ENCODE measurements at regions not wholly inside any gene's neighbourhood (a gene's known extent, or its start where the extent isn't known, plus 50 kb on each side); places are given as distances from the start of the nearest gene placed in this dataset.

DNA sequence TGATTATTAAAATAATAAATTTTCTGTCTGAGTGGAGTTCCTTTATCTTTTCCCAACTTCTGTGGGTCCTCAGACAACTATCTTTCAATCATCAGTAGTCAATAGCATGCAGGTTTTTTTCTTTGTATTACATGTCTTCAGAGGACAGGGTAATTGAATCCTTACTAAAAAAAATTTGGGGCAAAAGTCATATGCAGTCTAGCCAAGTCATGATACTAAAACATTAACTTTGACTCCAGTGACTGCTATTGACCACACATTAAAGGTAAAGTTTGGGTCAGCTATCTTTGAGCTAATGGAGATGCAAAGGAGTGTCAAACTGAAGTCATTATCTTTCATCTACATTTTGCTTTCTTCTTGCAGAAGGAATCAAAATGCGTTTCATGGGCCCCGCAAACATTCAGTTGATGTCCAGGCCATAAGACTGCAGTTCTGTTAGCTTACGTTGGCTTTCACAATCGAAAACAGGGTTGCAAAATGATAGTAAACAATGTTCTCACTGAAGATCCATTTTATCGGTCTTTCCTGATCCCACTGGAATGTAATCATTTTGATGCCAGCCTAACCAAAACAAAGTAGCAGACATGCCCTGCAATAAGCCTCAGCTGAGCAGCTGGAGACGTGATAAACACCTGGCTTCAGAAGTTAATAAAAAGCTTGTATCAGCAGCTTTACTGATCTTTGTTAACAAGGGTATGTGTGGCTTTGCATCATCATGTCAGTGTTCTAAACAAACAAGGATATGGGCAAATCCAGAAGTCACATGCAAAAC is 186.1 kb upstream of the PRLR start (continued):
- TF ChIP-seq HNRNPH1 (optimal IDR thresholded peaks at IDR 0.05; ENCODE audit: low read depth, low read length) (no peak), PHB2 (IDR thresholded peaks at IDR 0.05; ENCODE audit: partially characterized antibody) (no peak), ZNF556 (CRISPR knock-in tag; IDR thresholded peaks at IDR 0.05; ENCODE audit: borderline replicate concordance) (no peak), PRPF4 (IDR thresholded peaks at IDR 0.05; ENCODE audit: low read depth, low read length, poor library complexity, severe bottlenecking) (no peak), ZNF136 (CRISPR knock-in tag; IDR thresholded peaks at IDR 0.05; ENCODE audit: low read depth) (no peak), NFATC3 (CRISPR knock-in tag; IDR thresholded peaks at IDR 0.05) (no peak), ZNF713 (CRISPR knock-in tag; IDR thresholded peaks at IDR 0.05) (no peak), U2AF2 (IDR thresholded peaks at IDR 0.05; ENCODE audit: low read depth, low read length) (no peak), ZNF629 (CRISPR knock-in tag; conservative IDR thresholded peaks at IDR 0.05) (no peak), KDM4B (CRISPR knock-in tag; IDR thresholded peaks at IDR 0.05) (no peak)
- TF ChIP-seq, protein P1, sequence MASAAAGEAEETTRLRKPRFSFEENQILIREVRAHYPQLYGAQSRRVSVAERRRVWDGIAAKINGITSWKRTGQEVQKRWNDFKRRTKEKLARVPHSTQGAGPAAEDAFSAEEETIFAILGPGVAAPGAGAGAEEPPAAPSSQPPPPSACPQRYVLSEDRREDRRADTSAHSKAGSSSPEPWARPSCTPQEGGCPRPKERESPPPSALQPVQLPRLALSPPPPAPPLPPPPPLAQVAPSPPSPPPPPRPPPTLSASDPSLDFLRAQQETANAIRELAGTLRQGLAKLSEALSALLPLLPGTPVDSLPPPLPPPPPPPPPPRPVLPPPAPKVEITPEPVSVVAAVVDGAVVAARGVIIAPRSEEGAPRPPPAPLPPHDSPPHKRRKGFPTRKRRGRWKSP (CRISPR knock-in tag; IDR thresholded peaks at IDR 0.05) = no peak
- TF ChIP-seq, protein P2, sequence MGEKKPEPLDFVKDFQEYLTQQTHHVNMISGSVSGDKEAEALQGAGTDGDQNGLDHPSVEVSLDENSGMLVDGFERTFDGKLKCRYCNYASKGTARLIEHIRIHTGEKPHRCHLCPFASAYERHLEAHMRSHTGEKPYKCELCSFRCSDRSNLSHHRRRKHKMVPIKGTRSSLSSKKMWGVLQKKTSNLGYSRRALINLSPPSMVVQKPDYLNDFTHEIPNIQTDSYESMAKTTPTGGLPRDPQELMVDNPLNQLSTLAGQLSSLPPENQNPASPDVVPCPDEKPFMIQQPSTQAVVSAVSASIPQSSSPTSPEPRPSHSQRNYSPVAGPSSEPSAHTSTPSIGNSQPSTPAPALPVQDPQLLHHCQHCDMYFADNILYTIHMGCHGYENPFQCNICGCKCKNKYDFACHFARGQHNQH (CRISPR knock-in tag; IDR thresholded peaks at IDR 0.05) = no peak
- TF ChIP-seq, protein P3, sequence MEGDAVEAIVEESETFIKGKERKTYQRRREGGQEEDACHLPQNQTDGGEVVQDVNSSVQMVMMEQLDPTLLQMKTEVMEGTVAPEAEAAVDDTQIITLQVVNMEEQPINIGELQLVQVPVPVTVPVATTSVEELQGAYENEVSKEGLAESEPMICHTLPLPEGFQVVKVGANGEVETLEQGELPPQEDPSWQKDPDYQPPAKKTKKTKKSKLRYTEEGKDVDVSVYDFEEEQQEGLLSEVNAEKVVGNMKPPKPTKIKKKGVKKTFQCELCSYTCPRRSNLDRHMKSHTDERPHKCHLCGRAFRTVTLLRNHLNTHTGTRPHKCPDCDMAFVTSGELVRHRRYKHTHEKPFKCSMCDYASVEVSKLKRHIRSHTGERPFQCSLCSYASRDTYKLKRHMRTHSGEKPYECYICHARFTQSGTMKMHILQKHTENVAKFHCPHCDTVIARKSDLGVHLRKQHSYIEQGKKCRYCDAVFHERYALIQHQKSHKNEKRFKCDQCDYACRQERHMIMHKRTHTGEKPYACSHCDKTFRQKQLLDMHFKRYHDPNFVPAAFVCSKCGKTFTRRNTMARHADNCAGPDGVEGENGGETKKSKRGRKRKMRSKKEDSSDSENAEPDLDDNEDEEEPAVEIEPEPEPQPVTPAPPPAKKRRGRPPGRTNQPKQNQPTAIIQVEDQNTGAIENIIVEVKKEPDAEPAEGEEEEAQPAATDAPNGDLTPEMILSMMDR (CRISPR knock-in tag; IDR thresholded peaks at IDR 0.05) = no peak

All from HepG2 (cell line).